Keratinocyte (primary cell): ENCODE measurements at regions not wholly inside any gene's neighbourhood (a gene's known extent, or its start where the extent isn't known, plus 50 kb on each side); places are given as distances from the start of the nearest gene placed in this dataset.

Experiments used
- DNase-seq: peaks from one replicate; pipeline ENCODE4 v3.0.0-alpha.2; 2011; ENCODE audit warnings: low read depth, missing footprints, low spot score
- FAIRE-seq: peaks from 2 replicates; lab custom pipeline; 2011; peaks lifted over from hg19 to GRCh38; lab: Jason Lieb, UNC
- H2AFZ ChIP-seq: 2 replicates; pipeline ENCODE4 v1.6.0; 2012; ENCODE audit warnings: low read length, control low read depth, inconsistent platforms; ENCODE audit not compliant: control insufficient read depth
- H3K27ac ChIP-seq: 2 replicates; pipeline ENCODE4 v1.5.1; 2011; ENCODE audit warnings: low read length; ENCODE audit not compliant: control insufficient read depth, insufficient read depth
- H3K27me3 ChIP-seq: 3 replicates; pipeline ENCODE4 v1.6.0; 2011; ENCODE audit warnings: low read length; ENCODE audit not compliant: control insufficient read depth, insufficient read depth; ENCODE audit errors: extremely low read depth
- H3K36me3 ChIP-seq, 2 experiments: 2 replicates in 1 of 2; 3 replicates in 1 of 2; pipeline ENCODE4 v1.5.1; 2011; ENCODE audit warnings: low read length in 2 of 2, mild to moderate bottlenecking in 1 of 2; ENCODE audit not compliant: control insufficient read depth in 2 of 2, insufficient read depth in 2 of 2; ENCODE audit errors: extremely low read depth in 1 of 2
- H3K4me1 ChIP-seq: 3 replicates; pipeline ENCODE4 v1.5.1; 2011; ENCODE audit warnings: low read length; ENCODE audit not compliant: control insufficient read depth, insufficient read depth; ENCODE audit errors: extremely low read depth
- H3K4me2 ChIP-seq: 3 replicates; pipeline ENCODE4 v1.6.0; 2011; ENCODE audit warnings: low read depth, low read length; ENCODE audit not compliant: control insufficient read depth, insufficient read depth; ENCODE audit errors: extremely low read depth
- H3K4me3 ChIP-seq, 3 experiments: fragments of 200-600 bp in 1 of 3; sonication (generic) in 1 of 3; 2 replicates in 2 of 3; 3 replicates in 1 of 3; pipeline ENCODE4 v1.5.1; 2011 to 2016; ENCODE audit warnings: low read length in 3 of 3, mild to moderate bottlenecking in 3 of 3, control low read depth in 2 of 3, inconsistent platforms in 1 of 3, low read depth in 1 of 3, mixed read lengths in 1 of 3, mixed run types in 1 of 3, moderate library complexity in 1 of 3; ENCODE audit not compliant: control insufficient read depth in 2 of 3, insufficient read depth in 2 of 3; ENCODE audit errors: extremely low read depth in 1 of 3
- H3K79me2 ChIP-seq: 2 replicates; pipeline ENCODE4 v1.6.0; 2012; ENCODE audit warnings: low read length; ENCODE audit not compliant: control insufficient read depth, insufficient read depth
- H3K9ac ChIP-seq: 3 replicates; pipeline ENCODE4 v1.6.0; 2011; ENCODE audit warnings: low read length; ENCODE audit not compliant: control insufficient read depth, insufficient read depth; ENCODE audit errors: extremely low read depth
- H3K9me1 ChIP-seq: 3 replicates; pipeline ENCODE4 v1.6.0; 2011; ENCODE audit warnings: low read length; ENCODE audit not compliant: control insufficient read depth, insufficient read depth; ENCODE audit errors: extremely low read depth
- H3K9me3 ChIP-seq: 2 replicates; pipeline ENCODE4 v1.5.1; 2012; ENCODE audit warnings: low read depth, low read length; ENCODE audit not compliant: control insufficient read depth
- H4K20me1 ChIP-seq: 3 replicates; pipeline ENCODE4 v1.6.0; 2011; ENCODE audit warnings: low read length; ENCODE audit not compliant: control insufficient read depth, insufficient read depth; ENCODE audit errors: extremely low read depth
- CTCF ChIP-seq, 3 experiments: IDR thresholded peaks in 1 of 3; conservative IDR thresholded peaks in 1 of 3; optimal IDR thresholded peaks in 1 of 3; 2 replicates in 2 of 3; 3 replicates in 1 of 3; pipeline versions ENCODE3 to v1.5.1; 2011; ENCODE audit warnings: low read length in 3 of 3, mild to moderate bottlenecking in 3 of 3, moderate library complexity in 2 of 3, control low read depth in 1 of 3, inconsistent platforms in 1 of 3; ENCODE audit not compliant: insufficient read depth in 2 of 3; ENCODE audit errors: extremely low read depth in 1 of 3
- EZH2 ChIP-seq: IDR thresholded peaks from one replicate; pipeline ENCODE4 v1.6.1; 2012; ENCODE audit warnings: inconsistent platforms, mild to moderate bottlenecking, low read length, moderate library complexity
- dilution Hi-C: fragments of 300-500 bp; cut with MboI; formaldehyde crosslinking; loops from one replicate; pipeline ENCODE4 v1.7.0; 2020; ENCODE audit warnings: low sequenced_read_pairs; ENCODE audit not compliant: extremely low pct_ligation_motif_present

- Histone ChIP-seq H3K9ac (no peak overlapping the region), H3K27me3 (no peaks in the 10 kb centered on the region), H3K27ac (no peak overlapping the region), H3K4me3 (no peak overlapping the region), H3K4me2 (no peak overlapping the region), H3K9me3 (no peaks in the 10 kb centered on the region), H3K9me1 (no peaks in the 10 kb centered on the region), H3K79me2 (no peaks in the 10 kb centered on the region), H2AFZ (no peak overlapping the region), H3K4me1 (peaks cover 18% of the 10 kb centered on the region), H3K36me3 (no peaks in the 10 kb centered on the region), H4K20me1 (no peaks in the 10 kb centered on the region)
- dilution Hi-C loops, result no loop called here
- FAIRE-seq (no peak), DNase-seq (no peak)
- TF ChIP-seq EZH2, result no peak
- TF ChIP-seq CTCF (optimal IDR thresholded peaks at IDR 0.05 in 1 of 3, IDR thresholded peaks at IDR 0.05 in 1 of 3, conservative IDR thresholded peaks at IDR 0.05 in 1 of 3; ENCODE audit: extremely low read depth in 1 of 3, insufficient read depth in 2 of 3, low read length in 3 of 3), result no peak
These were observed 255.6 kb downstream of the MAFB start for GRCh38 chr20:40433341-40433861.

DNA sequence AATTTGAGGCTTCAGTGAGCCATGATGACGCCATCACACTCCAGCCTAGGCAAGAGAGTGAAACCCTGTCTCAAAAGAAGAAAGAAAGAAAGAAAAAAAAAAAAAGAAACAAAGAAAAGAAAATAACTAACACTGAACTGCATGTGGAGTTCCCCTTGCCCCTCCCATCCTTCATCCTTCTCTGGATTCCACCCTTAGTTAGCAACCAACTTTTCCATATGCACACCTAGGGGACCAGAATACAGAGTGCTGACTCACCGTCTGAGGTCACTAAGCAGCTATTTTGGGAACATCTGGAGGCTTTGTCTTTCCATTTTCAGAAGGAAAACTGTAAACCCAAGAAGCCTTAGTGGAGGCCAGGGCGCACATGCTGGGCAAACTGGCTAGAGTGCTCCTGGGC lies 257.4 kb downstream of the MAFB start:
- H3K27ac ChIP-seq, result peak overlapping the region; percentile 56
- FAIRE-seq (peak; percentile 80), DNase-seq (peak; percentile 59)
- dilution Hi-C loops, result no loop called here
- TF ChIP-seq EZH2, result no peak
- no peak for TF ChIP-seq CTCF (optimal IDR thresholded peaks at IDR 0.05 in 1 of 3, IDR thresholded peaks at IDR 0.05 in 1 of 3, conservative IDR thresholded peaks at IDR 0.05 in 1 of 3; ENCODE audit: extremely low read depth in 1 of 3, insufficient read depth in 2 of 3, low read length in 3 of 3)
- no peak overlapping the region for H2AFZ ChIP-seq
- no peak overlapping the region for H3K9ac ChIP-seq
- no peaks in the 10 kb centered on the region for H4K20me1 ChIP-seq
- no peak overlapping the region for H3K4me3 ChIP-seq
- H3K9me3 ChIP-seq, result no peaks in the 10 kb centered on the region
- H3K27me3 ChIP-seq, result no peaks in the 10 kb centered on the region
- peaks cover 18% of the 10 kb centered on the region for H3K4me1 ChIP-seq
- no peaks in the 10 kb centered on the region for H3K9me1 ChIP-seq
- H3K36me3 ChIP-seq, result no peaks in the 10 kb centered on the region
- peak overlapping the region; percentile 41 for H3K4me2 ChIP-seq
- H3K79me2 ChIP-seq, result no peaks in the 10 kb centered on the region
